ENCODE measurements at regions not wholly inside any gene's neighbourhood (a gene's known extent, or its start where the extent isn't known, plus 50 kb on each side); places are given as distances from the start of the nearest gene placed in this dataset.

DNA sequence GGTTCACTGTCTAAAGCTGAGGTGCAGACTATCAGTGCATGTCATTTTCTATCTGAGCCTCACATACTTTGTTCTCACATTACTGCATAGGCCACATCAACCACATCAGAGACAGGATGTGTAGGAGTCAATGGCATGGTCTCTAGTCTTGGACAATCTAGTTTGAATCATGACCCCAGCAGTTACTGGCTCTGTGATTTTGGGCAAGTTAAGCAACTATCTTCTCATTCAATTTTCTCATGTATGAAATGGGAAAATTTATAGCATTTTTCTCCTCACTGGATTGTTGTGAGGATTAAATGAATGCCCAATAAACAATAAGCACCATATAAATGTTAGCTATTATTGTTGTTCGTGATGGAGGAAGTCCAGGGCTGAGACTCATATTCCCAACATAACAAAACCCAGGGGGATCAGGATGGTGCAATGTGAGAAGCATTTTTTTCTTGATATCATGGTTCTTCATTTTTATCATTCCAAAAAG lies 432.6 kb downstream of the LRIG3 start:
- TF ChIP-seq CTCF (IDR thresholded peaks at IDR 0.05; ENCODE audit: low read depth, low read length, missing input control) (no peak), EGR1 (IDR thresholded peaks at IDR 0.05; ENCODE audit: low read depth in 2 of 2) (no peak), MAX (IDR thresholded peaks at IDR 0.05) (no peak), YY1 (IDR thresholded peaks at IDR 0.05) (no peak), FOXA1 (IDR thresholded peaks at IDR 0.05) (no peak), RAD21 (IDR thresholded peaks at IDR 0.05) (no peak), TAF1 (conservative IDR thresholded peaks at IDR 0.05) (no peak), JUND (IDR thresholded peaks at IDR 0.05) (no peak), REST (IDR thresholded peaks at IDR 0.05) (no peak)
- TF ChIP-seq, protein P1, sequence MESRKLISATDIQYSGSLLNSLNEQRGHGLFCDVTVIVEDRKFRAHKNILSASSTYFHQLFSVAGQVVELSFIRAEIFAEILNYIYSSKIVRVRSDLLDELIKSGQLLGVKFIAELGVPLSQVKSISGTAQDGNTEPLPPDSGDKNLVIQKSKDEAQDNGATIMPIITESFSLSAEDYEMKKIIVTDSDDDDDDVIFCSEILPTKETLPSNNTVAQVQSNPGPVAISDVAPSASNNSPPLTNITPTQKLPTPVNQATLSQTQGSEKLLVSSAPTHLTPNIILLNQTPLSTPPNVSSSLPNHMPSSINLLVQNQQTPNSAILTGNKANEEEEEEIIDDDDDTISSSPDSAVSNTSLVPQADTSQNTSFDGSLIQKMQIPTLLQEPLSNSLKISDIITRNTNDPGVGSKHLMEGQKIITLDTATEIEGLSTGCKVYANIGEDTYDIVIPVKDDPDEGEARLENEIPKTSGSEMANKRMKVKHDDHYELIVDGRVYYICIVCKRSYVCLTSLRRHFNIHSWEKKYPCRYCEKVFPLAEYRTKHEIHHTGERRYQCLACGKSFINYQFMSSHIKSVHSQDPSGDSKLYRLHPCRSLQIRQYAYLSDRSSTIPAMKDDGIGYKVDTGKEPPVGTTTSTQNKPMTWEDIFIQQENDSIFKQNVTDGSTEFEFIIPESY (IDR thresholded peaks at IDR 0.05): no peak

Data from liver (tissue), 3 donors.